ENCODE measurements at regions not wholly inside any gene's neighbourhood (a gene's known extent, or its start where the extent isn't known, plus 50 kb on each side); places are given as distances from the start of the nearest gene placed in this dataset.

DNA sequence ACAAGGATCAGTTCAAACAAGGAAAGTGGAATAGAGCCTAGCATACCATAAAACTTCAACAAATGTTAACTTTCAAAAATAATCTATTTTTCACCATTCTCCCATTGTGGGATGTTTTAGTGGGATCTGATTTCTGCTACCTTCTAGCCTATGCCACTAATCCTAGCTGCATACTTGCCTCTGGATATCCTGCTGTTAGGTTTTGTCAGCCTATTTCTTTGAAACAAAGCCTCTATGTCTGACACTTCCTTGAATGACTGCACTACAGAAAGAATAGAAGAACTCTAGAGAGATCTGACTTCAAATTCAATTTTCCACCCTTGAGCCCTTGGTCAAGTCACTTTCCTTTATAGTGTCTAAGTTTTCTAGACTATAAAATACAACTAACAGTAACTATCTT is 291.5 kb downstream of the PTH2R start:
- H2BK15ac ChIP-seq (ENCODE audit: low read depth, low read length): no peak overlapping the region
- H4K20me1 ChIP-seq (ENCODE audit: control insufficient read depth, insufficient read depth, insufficient read length): no peaks in the 10 kb centered on the region
- H2AFZ ChIP-seq (ENCODE audit: low read length): no peak overlapping the region
- H3K9ac ChIP-seq (ENCODE audit: extremely low read depth, insufficient read length, low read length): no peak overlapping the region
- H2BK12ac ChIP-seq (ENCODE audit: insufficient read length, low read depth, low read length): no peak overlapping the region
- Mint-ChIP-seq H3K4me3 (no peak overlapping the region), H3K27me3 (ENCODE audit: low read depth) (peaks cover 3% of the 10 kb centered on the region; the same call in 1 of the 2 replicates), H3K9me3 (no peaks in the 10 kb centered on the region), H3K4me1 (peaks cover 14 to 16% of the 10 kb centered on the region in 2 experiments), H3K36me3 (ENCODE audit: insufficient read depth in 1 of 3, low read depth in 3 of 3) (no peaks in the 10 kb centered on the region), H3K27ac (no peak overlapping the region)
- no peak overlapping the region for H3T11ph ChIP-seq (ENCODE audit: low read length)
- no peaks in the 10 kb centered on the region for H3K27me3 ChIP-seq (ENCODE audit: insufficient read depth, low read length)
- no peak overlapping the region for H3K23ac ChIP-seq (ENCODE audit: insufficient read length, low read depth, low read length)
- TF ChIP-seq, protein P1, sequence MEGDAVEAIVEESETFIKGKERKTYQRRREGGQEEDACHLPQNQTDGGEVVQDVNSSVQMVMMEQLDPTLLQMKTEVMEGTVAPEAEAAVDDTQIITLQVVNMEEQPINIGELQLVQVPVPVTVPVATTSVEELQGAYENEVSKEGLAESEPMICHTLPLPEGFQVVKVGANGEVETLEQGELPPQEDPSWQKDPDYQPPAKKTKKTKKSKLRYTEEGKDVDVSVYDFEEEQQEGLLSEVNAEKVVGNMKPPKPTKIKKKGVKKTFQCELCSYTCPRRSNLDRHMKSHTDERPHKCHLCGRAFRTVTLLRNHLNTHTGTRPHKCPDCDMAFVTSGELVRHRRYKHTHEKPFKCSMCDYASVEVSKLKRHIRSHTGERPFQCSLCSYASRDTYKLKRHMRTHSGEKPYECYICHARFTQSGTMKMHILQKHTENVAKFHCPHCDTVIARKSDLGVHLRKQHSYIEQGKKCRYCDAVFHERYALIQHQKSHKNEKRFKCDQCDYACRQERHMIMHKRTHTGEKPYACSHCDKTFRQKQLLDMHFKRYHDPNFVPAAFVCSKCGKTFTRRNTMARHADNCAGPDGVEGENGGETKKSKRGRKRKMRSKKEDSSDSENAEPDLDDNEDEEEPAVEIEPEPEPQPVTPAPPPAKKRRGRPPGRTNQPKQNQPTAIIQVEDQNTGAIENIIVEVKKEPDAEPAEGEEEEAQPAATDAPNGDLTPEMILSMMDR (conservative IDR thresholded peaks at IDR 0.05): no peak
- H4K91ac ChIP-seq (ENCODE audit: insufficient read length, low read depth, low read length): no peak overlapping the region
- H3K14ac ChIP-seq (ENCODE audit: insufficient read depth, low read length): no peak overlapping the region
- H3K79me2 ChIP-seq (ENCODE audit: insufficient read depth, low read length): no peaks in the 10 kb centered on the region
- H3K56ac ChIP-seq (ENCODE audit: insufficient read length, low read depth, low read length): no peak overlapping the region
- H3K79me1 ChIP-seq (ENCODE audit: insufficient read depth, low read depth, low read length, poor library complexity, severe bottlenecking): no peaks in the 10 kb centered on the region
- H3K23me2 ChIP-seq (ENCODE audit: insufficient read length, low read depth, low read length, poor library complexity, severe bottlenecking): no peaks in the 10 kb centered on the region
- H3K18ac ChIP-seq (ENCODE audit: insufficient read length, low read depth, low read length): no peak overlapping the region
- no peak for DNase-seq
- no peak overlapping the region for H2BK120ac ChIP-seq (ENCODE audit: low read depth, low read length, poor library complexity, severe bottlenecking)
- H3K27ac ChIP-seq (ENCODE audit: insufficient read length, low read depth, low read length): no peak overlapping the region
- no peak overlapping the region for H2BK5ac ChIP-seq (ENCODE audit: insufficient read length, low read length)
- no peak overlapping the region for H2AK5ac ChIP-seq (ENCODE audit: insufficient read length, low read length)
- H3K9me3 ChIP-seq (ENCODE audit: control insufficient read depth, low read depth, low read length): no peaks in the 10 kb centered on the region
- 0 out of 2 replicates have a peak, but pooled peaks cover 4% of the 10 kb centered on the region for H3K4me1 ChIP-seq (ENCODE audit: insufficient read depth, low read length)
- no peak overlapping the region for H4K5ac ChIP-seq (ENCODE audit: insufficient read length, low read depth, low read length)
- no peak overlapping the region for H4K8ac ChIP-seq (replicated peaks; ENCODE audit: insufficient read length, low read depth, low read length)
- H3K4me2 ChIP-seq (ENCODE audit: insufficient read depth, insufficient read length, low read length): no peak overlapping the region
- H2BK20ac ChIP-seq (ENCODE audit: low read depth, low read length, poor library complexity, severe bottlenecking): no peak overlapping the region
- no peak overlapping the region for H3K4ac ChIP-seq (ENCODE audit: low read depth, low read length)

Measured in H9 (cell line).